ENCODE measurements at regions not wholly inside any gene's neighbourhood (a gene's known extent, or its start where the extent isn't known, plus 50 kb on each side); places are given as distances from the start of the nearest gene placed in this dataset.

- no peak overlapping the region for H3K27ac ChIP-seq
- no peak for DNase-seq
Observed at GRCh38 chr4:131534944-131535645, 1614.0 kb upstream of the PCDH10 start.

GRCh38 chr4:131540256-131540655 is 1608.8 kb upstream of the PCDH10 start:
- no peak for TF ChIP-seq CTCF (IDR thresholded peaks at IDR 0.05)
- no peak for DNase-seq
- Histone ChIP-seq H3K27ac (no peak overlapping the region), H3K36me3 (no peaks in the 10 kb centered on the region), H3K9me3 (no peaks in the 10 kb centered on the region), H3K4me1 (no peaks in the 10 kb centered on the region), H3K27me3 (no peaks in the 10 kb centered on the region), H3K4me3 (no peak overlapping the region)
- intact Hi-C loops (cut with DNase I; ENCODE audit: low total_unique reads): no loop called here

More at GRCh38 chr4:131534944-131535645, 1614.0 kb upstream of the PCDH10 start:
- intact Hi-C loops (cut with DNase I; ENCODE audit: low total_unique reads): no loop called here
- H3K36me3 ChIP-seq: no peaks in the 10 kb centered on the region
- H3K4me3 ChIP-seq: no peak overlapping the region
- TF ChIP-seq CTCF (IDR thresholded peaks at IDR 0.05): no peak
- H3K27me3 ChIP-seq: no peaks in the 10 kb centered on the region
- no peaks in the 10 kb centered on the region for H3K9me3 ChIP-seq
- H3K4me1 ChIP-seq: no peaks in the 10 kb centered on the region

GRCh38 chr4:131547506-131547981 is 1601.5 kb upstream of the PCDH10 start:
- Histone ChIP-seq H3K4me1 (no peaks in the 10 kb centered on the region), H3K36me3 (no peaks in the 10 kb centered on the region), H3K9me3 (no peaks in the 10 kb centered on the region), H3K4me3 (no peak overlapping the region), H3K27ac (no peak overlapping the region), H3K27me3 (no peaks in the 10 kb centered on the region)
- no peak for TF ChIP-seq CTCF (IDR thresholded peaks at IDR 0.05)
- intact Hi-C loops (cut with DNase I; ENCODE audit: low total_unique reads): no loop called here
- no peak for DNase-seq

- Histone ChIP-seq H3K9me3 (no peaks in the 10 kb centered on the region), H3K36me3 (no peaks in the 10 kb centered on the region), H3K4me3 (no peak overlapping the region), H3K4me1 (no peaks in the 10 kb centered on the region), H3K27ac (no peak overlapping the region), H3K27me3 (no peaks in the 10 kb centered on the region)
- DNase-seq: no peak
- intact Hi-C loops (cut with DNase I; ENCODE audit: low total_unique reads): no loop called here
- no peak for TF ChIP-seq CTCF (IDR thresholded peaks at IDR 0.05)
Observed at GRCh38 chr4:131551306-131551705, 1597.8 kb upstream of the PCDH10 start.

- Histone ChIP-seq H3K4me3 (no peak overlapping the region), H3K27me3 (no peaks in the 10 kb centered on the region), H3K27ac (no peak overlapping the region), H3K36me3 (no peaks in the 10 kb centered on the region), H3K9me3 (no peaks in the 10 kb centered on the region), H3K4me1 (no peaks in the 10 kb centered on the region)
- TF ChIP-seq CTCF (IDR thresholded peaks at IDR 0.05): no peak
- intact Hi-C loops (cut with DNase I; ENCODE audit: low total_unique reads): no loop called here
- DNase-seq: no peak
Observed at GRCh38 chr4:131566026-131566425, 1583.1 kb upstream of the PCDH10 start.
